K562 (cell line): ENCODE measurements at regions not wholly inside any gene's neighbourhood (a gene's known extent, or its start where the extent isn't known, plus 50 kb on each side); places are given as distances from the start of the nearest gene placed in this dataset.

Experiments
- CBX8 ChIP-seq: fragments of 200-600 bp; sonication (generic); IDR thresholded peaks from 2 replicates; pipeline ENCODE4 v1.6.1; 2012; ENCODE audit warnings: borderline replicate concordance, mixed run types, low read depth, mild to moderate bottlenecking, moderate library complexity, mixed read lengths, low read length, control low read depth, inconsistent platforms; ENCODE audit not compliant: poor library complexity, severe bottlenecking; ENCODE audit errors: extremely low read depth
- DIDO1 ChIP-seq: fragments of 450-650 bp; IDR thresholded peaks from 2 replicates; pipeline ENCODE4 v1.6.1; 2016; ENCODE audit warnings: low read depth, missing biosample characterization, missing genetic modification characterization
- POLR2B ChIP-seq: fragments of 450-650 bp; IDR thresholded peaks from 2 replicates; pipeline ENCODE4 v1.6.1; 2018; ENCODE audit warnings: low read depth; ENCODE audit not compliant: partially characterized antibody
- SRF ChIP-seq, 2 experiments: fragments of 250-450, 450-650 bp in 1 of 2; sonication (Bioruptor Pico) in 1 of 2; sonication (generic) in 1 of 2; formaldehyde crosslinking; IDR thresholded peaks; 2 replicates each; pipeline versions ENCODE4 v1.5.0 to v1.5.1; 2020 to 2022; ENCODE audit warnings: mild to moderate bottlenecking in 1 of 2, missing genetic modification reagents in 1 of 2
- TAF1 ChIP-seq: IDR thresholded peaks from 2 replicates; pipeline ENCODE4 v1.6.1; 2011; ENCODE audit warnings: mild to moderate bottlenecking, low read length, moderate library complexity; ENCODE audit not compliant: insufficient read depth, control insufficient read depth, severe bottlenecking; ENCODE audit errors: extremely low read depth
- TGIF2 ChIP-seq: sonication (generic); formaldehyde crosslinking; IDR thresholded peaks from 2 replicates; pipeline ENCODE4 v1.8.1; 2022; ENCODE audit warnings: mild to moderate bottlenecking, missing genetic modification reagents, moderate library complexity
- ZNF197 ChIP-seq: fragments of 200-800 bp; sonication (Bioruptor generic); IDR thresholded peaks from 2 replicates; pipeline ENCODE4 v1.6.1; 2016; ENCODE audit warnings: low read depth, missing genetic modification characterization, missing compliant biosample characterization
- TF ChIP-seq, protein P1 (sequence below): IDR thresholded peaks from 2 replicates; pipeline ENCODE4 v1.6.1; 2016; ENCODE audit warnings: missing genetic modification characterization, missing compliant biosample characterization
- TF ChIP-seq, protein P2 (sequence below): sonication (generic); formaldehyde crosslinking; IDR thresholded peaks from 2 replicates; pipeline ENCODE4 v1.8.1; 2023; ENCODE audit warnings: mild to moderate bottlenecking, missing genetic modification reagents
- TF ChIP-seq, protein P3 (sequence below): fragments of 450-650 bp; IDR thresholded peaks from 2 replicates; pipeline ENCODE4 v1.6.1; 2017; ENCODE audit warnings: mild to moderate bottlenecking, moderate library complexity

DNA sequence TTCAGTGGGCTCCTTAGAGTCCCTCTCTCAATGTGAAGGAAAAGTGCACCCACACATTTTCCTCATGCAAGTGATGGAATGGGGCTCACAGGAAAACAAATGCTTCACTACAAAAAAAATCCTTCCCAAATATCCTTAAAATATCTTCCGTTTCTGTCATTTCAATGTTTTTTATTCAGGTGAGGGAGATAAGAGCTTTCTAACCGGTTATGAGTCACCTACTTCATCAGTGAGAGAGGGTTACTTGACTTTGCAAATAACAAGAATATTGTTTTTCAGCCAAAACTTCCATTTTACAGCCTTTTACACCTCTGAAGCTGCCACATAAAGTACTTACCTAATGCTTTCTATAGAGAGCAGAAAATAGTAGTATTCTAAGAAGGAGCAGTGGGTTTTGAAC lies 98.3 kb upstream of the CD55 start (continued):
- TF ChIP-seq TGIF2 (CRISPR knock-in tag): no peak
- no peak for TF ChIP-seq POLR2B
- TF ChIP-seq CBX8: no peak
- TF ChIP-seq, protein P1, sequence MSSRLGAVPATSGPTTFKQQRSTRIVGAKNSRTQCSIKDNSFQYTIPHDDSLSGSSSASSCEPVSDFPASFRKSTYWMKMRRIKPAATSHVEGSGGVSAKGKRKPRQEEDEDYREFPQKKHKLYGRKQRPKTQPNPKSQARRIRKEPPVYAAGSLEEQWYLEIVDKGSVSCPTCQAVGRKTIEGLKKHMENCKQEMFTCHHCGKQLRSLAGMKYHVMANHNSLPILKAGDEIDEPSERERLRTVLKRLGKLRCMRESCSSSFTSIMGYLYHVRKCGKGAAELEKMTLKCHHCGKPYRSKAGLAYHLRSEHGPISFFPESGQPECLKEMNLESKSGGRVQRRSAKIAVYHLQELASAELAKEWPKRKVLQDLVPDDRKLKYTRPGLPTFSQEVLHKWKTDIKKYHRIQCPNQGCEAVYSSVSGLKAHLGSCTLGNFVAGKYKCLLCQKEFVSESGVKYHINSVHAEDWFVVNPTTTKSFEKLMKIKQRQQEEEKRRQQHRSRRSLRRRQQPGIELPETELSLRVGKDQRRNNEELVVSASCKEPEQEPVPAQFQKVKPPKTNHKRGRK (tag): no peak
- TF ChIP-seq DIDO1 (tag): no peak
- TF ChIP-seq, protein P2, sequence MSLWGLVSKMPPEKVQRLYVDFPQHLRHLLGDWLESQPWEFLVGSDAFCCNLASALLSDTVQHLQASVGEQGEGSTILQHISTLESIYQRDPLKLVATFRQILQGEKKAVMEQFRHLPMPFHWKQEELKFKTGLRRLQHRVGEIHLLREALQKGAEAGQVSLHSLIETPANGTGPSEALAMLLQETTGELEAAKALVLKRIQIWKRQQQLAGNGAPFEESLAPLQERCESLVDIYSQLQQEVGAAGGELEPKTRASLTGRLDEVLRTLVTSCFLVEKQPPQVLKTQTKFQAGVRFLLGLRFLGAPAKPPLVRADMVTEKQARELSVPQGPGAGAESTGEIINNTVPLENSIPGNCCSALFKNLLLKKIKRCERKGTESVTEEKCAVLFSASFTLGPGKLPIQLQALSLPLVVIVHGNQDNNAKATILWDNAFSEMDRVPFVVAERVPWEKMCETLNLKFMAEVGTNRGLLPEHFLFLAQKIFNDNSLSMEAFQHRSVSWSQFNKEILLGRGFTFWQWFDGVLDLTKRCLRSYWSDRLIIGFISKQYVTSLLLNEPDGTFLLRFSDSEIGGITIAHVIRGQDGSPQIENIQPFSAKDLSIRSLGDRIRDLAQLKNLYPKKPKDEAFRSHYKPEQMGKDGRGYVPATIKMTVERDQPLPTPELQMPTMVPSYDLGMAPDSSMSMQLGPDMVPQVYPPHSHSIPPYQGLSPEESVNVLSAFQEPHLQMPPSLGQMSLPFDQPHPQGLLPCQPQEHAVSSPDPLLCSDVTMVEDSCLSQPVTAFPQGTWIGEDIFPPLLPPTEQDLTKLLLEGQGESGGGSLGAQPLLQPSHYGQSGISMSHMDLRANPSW (CRISPR knock-in tag): no peak
- TF ChIP-seq ZNF197 (CRISPR knock-in tag): no peak
- TF ChIP-seq TAF1: no peak
- TF ChIP-seq, protein P3, sequence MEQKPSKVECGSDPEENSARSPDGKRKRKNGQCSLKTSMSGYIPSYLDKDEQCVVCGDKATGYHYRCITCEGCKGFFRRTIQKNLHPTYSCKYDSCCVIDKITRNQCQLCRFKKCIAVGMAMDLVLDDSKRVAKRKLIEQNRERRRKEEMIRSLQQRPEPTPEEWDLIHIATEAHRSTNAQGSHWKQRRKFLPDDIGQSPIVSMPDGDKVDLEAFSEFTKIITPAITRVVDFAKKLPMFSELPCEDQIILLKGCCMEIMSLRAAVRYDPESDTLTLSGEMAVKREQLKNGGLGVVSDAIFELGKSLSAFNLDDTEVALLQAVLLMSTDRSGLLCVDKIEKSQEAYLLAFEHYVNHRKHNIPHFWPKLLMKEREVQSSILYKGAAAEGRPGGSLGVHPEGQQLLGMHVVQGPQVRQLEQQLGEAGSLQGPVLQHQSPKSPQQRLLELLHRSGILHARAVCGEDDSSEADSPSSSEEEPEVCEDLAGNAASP: no peak
- TF ChIP-seq SRF (CRISPR knock-in tag; IDR thresholded peaks at IDR 0.05): no peak
